Small intestine (tissue), 7 donors: ENCODE measurements at regions not wholly inside any gene's neighbourhood (a gene's known extent, or its start where the extent isn't known, plus 50 kb on each side); places are given as distances from the start of the nearest gene placed in this dataset.

Experiments used
- DNase-seq, 2 donors: peaks; one replicate each; pipeline versions ENCODE4 v3.0.0 to v3.0.0-alpha.2; 2013
- FAIRE-seq: peaks from 2 replicates; lab custom pipeline; 2012; peaks lifted over from hg19 to GRCh38; lab: Jason Lieb, UNC
- H3K27ac ChIP-seq, 3 donors: one replicate each; pipeline ENCODE4 v1.5.1; 2013; ENCODE audit warnings: low read length in 2 of 3, mild to moderate bottlenecking in 2 of 3, control low read depth in 1 of 3, inconsistent platforms in 1 of 3, low read depth in 1 of 3, moderate library complexity in 1 of 3
- H3K27me3 ChIP-seq, 3 donors: one replicate each; pipeline ENCODE4 v1.6.1; 2013; ENCODE audit warnings: low read length in 3 of 3, inconsistent platforms in 1 of 3; ENCODE audit not compliant: control insufficient read depth in 3 of 3, insufficient read depth in 3 of 3
- H3K36me3 ChIP-seq, 3 donors: one replicate each; pipeline ENCODE4 v1.6.1; 2013; ENCODE audit warnings: low read length in 3 of 3, inconsistent platforms in 1 of 3, low read depth in 1 of 3, mild to moderate bottlenecking in 1 of 3, moderate library complexity in 1 of 3; ENCODE audit not compliant: control insufficient read depth in 3 of 3, insufficient read depth in 2 of 3
- H3K4me1 ChIP-seq, 3 donors: one replicate each; pipeline ENCODE4 v1.6.1; 2013; ENCODE audit warnings: low read length in 2 of 3, inconsistent platforms in 1 of 3, low read depth in 1 of 3, mild to moderate bottlenecking in 1 of 3, moderate library complexity in 1 of 3; ENCODE audit not compliant: control insufficient read depth in 3 of 3, insufficient read depth in 2 of 3
- H3K4me3 ChIP-seq, 3 donors: one replicate each; pipeline ENCODE4 v1.5.1; 2013; ENCODE audit warnings: low read length in 3 of 3, control low read depth in 1 of 3, inconsistent platforms in 1 of 3, low read depth in 1 of 3, mild to moderate bottlenecking in 1 of 3, moderate library complexity in 1 of 3
- H3K9me3 ChIP-seq, 2 donors: one replicate each; pipeline ENCODE4 v1.6.1; 2013; ENCODE audit warnings: low read depth in 1 of 2, low read length in 1 of 2; ENCODE audit not compliant: control insufficient read depth in 2 of 2, insufficient read depth in 1 of 2
- WGBS, 3 donors: extraction: QIAGEN DNeasy Blood & Tissue Kit; methylation state at CpG; one replicate each; pipeline ENCODE4 v1.1.7; 2013; 5-methylcytosine and 5-hydroxymethylcytosine counted together
- donor health status: healthy with polysubstance abuse.
- donor health status: control.
- donor health status: control.
- donor health status: Bipolar disorder and iron deficiency.
- donor health status: healthy.

- Histone ChIP-seq H3K36me3 (no peaks in the 10 kb centered on the region), H3K27ac (no peak overlapping the region), H3K27me3 (peaks cover 0 to 6% (median 4%) of the 10 kb centered on the region in 3 donors), H3K4me3 (no peak overlapping the region), H3K4me1 (no peaks in the 10 kb centered on the region), H3K9me3 (peaks cover 0 to 5% of the 10 kb centered on the region in 2 donors)
- WGBS, 3 donors, result 68 to 73% (median 72%) methylated on average over 4 of the region's 4 CpGs
- FAIRE-seq (no peak), DNase-seq (no peak)
These were observed 128.9 kb upstream of the PTPN3 start for GRCh38 chr9:109627042-109627441.

GRCh38 chr9:109629615-109630014 lies 131.5 kb upstream of the PTPN3 start:
- Histone ChIP-seq H3K4me3 (no peak overlapping the region), H3K27me3 (peaks cover 0 to 6% (median 4%) of the 10 kb centered on the region in 3 donors), H3K36me3 (no peaks in the 10 kb centered on the region), H3K27ac (no peak overlapping the region), H3K4me1 (no peaks in the 10 kb centered on the region), H3K9me3 (peaks cover 0 to under 1% of the 10 kb centered on the region in 2 donors)
- FAIRE-seq (no peak), DNase-seq (no peak)
- WGBS, 3 donors, result 38 to 52% (median 41%) methylated on average over 1 of the region's 1 CpG

- H3K27ac ChIP-seq, result no peak overlapping the region
- H3K4me1 ChIP-seq, result no peaks in the 10 kb centered on the region
- no peaks in the 10 kb centered on the region for H3K36me3 ChIP-seq
- no peaks in the 10 kb centered on the region for H3K9me3 ChIP-seq
- 80 to 84% (median 80%) methylated on average over 2 of the region's 2 CpGs for WGBS, 3 donors
- FAIRE-seq, result no peak
- H3K4me3 ChIP-seq, result no peak overlapping the region
- no peak for DNase-seq
- H3K27me3 ChIP-seq, result peaks cover 0 to 11% (median 10%) of the 10 kb centered on the region in 3 donors
These were observed 134.7 kb upstream of the PTPN3 start for GRCh38 chr9:109632817-109633216.

- peak in 1 of 2 donors; percentile 9 for DNase-seq
- H3K27me3 ChIP-seq, result peaks cover 0 to 47% (median 26%) of the 10 kb centered on the region in 3 donors
- no peak for FAIRE-seq
- no peaks in the 10 kb centered on the region for H3K36me3 ChIP-seq
- H3K4me3 ChIP-seq, result peak overlapping the region in 1 of 3 donors; percentile 22
- 4 to 6% (median 4%) methylated on average over 42 to 43 of the region's 43 CpGs for WGBS, 3 donors
- H3K27ac ChIP-seq, result no peak overlapping the region
- no peaks in the 10 kb centered on the region for H3K4me1 ChIP-seq
- H3K9me3 ChIP-seq, result no peaks in the 10 kb centered on the region
These were observed 140.1 kb upstream of the PALM2AKAP2 start for GRCh38 chr9:109639674-109640579.

- Histone ChIP-seq H3K4me1 (no peaks in the 10 kb centered on the region), H3K27ac (no peak overlapping the region), H3K36me3 (no peaks in the 10 kb centered on the region), H3K4me3 (peak overlapping the region in 1 of 3 donors; percentile 22), H3K27me3 (peaks cover 0 to 47% (median 26%) of the 10 kb centered on the region in 3 donors), H3K9me3 (no peaks in the 10 kb centered on the region)
- 2 to 7% (median 5%) methylated on average over 48 to 59 of the region's 59 CpGs for WGBS, 3 donors
- DNase-seq (peak in 1 of 2 donors; percentile 31), FAIRE-seq (no peak)
These were observed 139.2 kb upstream of the PALM2AKAP2 start for GRCh38 chr9:109640580-109641371.

- no peak overlapping the region for H3K27ac ChIP-seq
- DNase-seq, result no peak
- H3K36me3 ChIP-seq, result no peaks in the 10 kb centered on the region
- H3K9me3 ChIP-seq, result no peaks in the 10 kb centered on the region
- H3K4me3 ChIP-seq, result peak overlapping the region in 1 of 3 donors; percentile 22
- H3K27me3 ChIP-seq, result peaks cover 0 to 47% (median 23%) of the 10 kb centered on the region in 3 donors
- no peaks in the 10 kb centered on the region for H3K4me1 ChIP-seq
- 23 to 36% (median 32%) methylated on average over 8 of the region's 8 CpGs for WGBS, 3 donors
- no peak for FAIRE-seq
These were observed 138.7 kb upstream of the PALM2AKAP2 start for GRCh38 chr9:109641372-109641659.

GRCh38 chr9:109652112-109652511 lies 127.9 kb upstream of the PALM2AKAP2 start:
- Histone ChIP-seq H3K27me3 (peaks cover 0 to 1% (median 0%) of the 10 kb centered on the region in 3 donors), H3K4me3 (no peak overlapping the region), H3K4me1 (no peaks in the 10 kb centered on the region), H3K36me3 (no peaks in the 10 kb centered on the region), H3K9me3 (no peaks in the 10 kb centered on the region), H3K27ac (no peak overlapping the region)
- 37 to 68% (median 50%) methylated on average over 1 of the region's 1 CpG for WGBS, 3 donors
- FAIRE-seq (no peak), DNase-seq (no peak)

- no peak overlapping the region for H3K4me3 ChIP-seq
- no peaks in the 10 kb centered on the region for H3K4me1 ChIP-seq
- H3K27me3 ChIP-seq, result peaks cover 0 to 1% (median 0%) of the 10 kb centered on the region in 3 donors
- FAIRE-seq, result no peak
- H3K27ac ChIP-seq, result no peak overlapping the region
- 15 to 46% (median 22%) methylated on average over 4 of the region's 4 CpGs for WGBS, 3 donors
- H3K36me3 ChIP-seq, result no peaks in the 10 kb centered on the region
- H3K9me3 ChIP-seq, result no peaks in the 10 kb centered on the region
- no peak for DNase-seq
These were observed 127.0 kb upstream of the PALM2AKAP2 start for GRCh38 chr9:109652971-109653370.
